Pancreas (tissue), 10 donors: ENCODE measurements at regions not wholly inside any gene's neighbourhood (a gene's known extent, or its start where the extent isn't known, plus 50 kb on each side); places are given as distances from the start of the nearest gene placed in this dataset.

Experiments used
- ATAC-seq, 4 donors: fragments of 200-7000 bp; cut with Tn5 transposase; one replicate each; pipeline versions ENCODE4 v1.8.0 to v1.9.1; 2020; ENCODE audit warnings: mild to moderate bottlenecking in 4 of 4, moderate library complexity in 4 of 4
- DNase-seq, 6 donors: peaks; one replicate each; pipeline ENCODE4 v3.0.0-alpha.2; 2020
- FAIRE-seq: peaks from 2 replicates; lab custom pipeline; 2012; peaks lifted over from hg19 to GRCh38; lab: Jason Lieb, UNC
- H3K27ac ChIP-seq, 4 donors: fragments of 200-600 bp; sonication (generic); 1 replicate in 3 of 4; 2 replicates in 1 of 4; pipeline versions ENCODE4 v1.5.0 to v1.8.0; 2020
- H3K27me3 ChIP-seq, 4 donors: fragments of 200-600 bp; one replicate each; pipeline ENCODE4 v1.8.0; 2021
- H3K36me3 ChIP-seq, 3 donors: fragments of 200-600 bp; sonication (generic) in 1 of 3; one replicate each; pipeline versions ENCODE4 v1.5.0 to v1.8.0; 2020 to 2021
- H3K4me1 ChIP-seq, 3 donors: fragments of 200-600 bp; one replicate each; pipeline ENCODE4 v1.8.0; 2021
- H3K4me3 ChIP-seq, 4 donors: fragments of 200-600 bp; sonication (generic) in 2 of 4; one replicate each; pipeline versions ENCODE4 v1.5.0 to v1.8.0; 2020 to 2021
- H3K9me3 ChIP-seq, 4 donors: fragments of 200-600 bp; one replicate each; pipeline ENCODE4 v1.8.0; 2021
- WGBS, 2 donors: extraction: QIAGEN DNeasy Blood & Tissue Kit; methylation state at CpG; one replicate each; pipeline ENCODE4 v1.1.7; 2013; 5-methylcytosine and 5-hydroxymethylcytosine counted together
- intact Hi-C, 3 donors: fragments of 100-400 bp; cut with DNase I; formaldehyde crosslinking; loops; one replicate each; pipeline versions ENCODE4 v1.11.1 to v1.14.2; 2022
- TF ChIP-seq, protein P1 (sequence below), 4 donors: fragments of 200-600 bp; sonication (generic) in 3 of 4; IDR thresholded peaks; one replicate each; pipeline versions ENCODE4 v1.5.0 to v1.8.0; 2021; ENCODE audit warnings: antibody characterized with exemption in 4 of 4
- donor health status: healthy with polysubstance abuse.
- donor health status: DM: no; HTN: no; CAD: no; lungs with moderate emphysema.
- donor health status: DM: no; HTN: no; CAD: no.
- donor health status: control.
- donor health status: control.
- donor health status: Bipolar disorder and iron deficiency.
- donor health status: DM: yes; HTN: yes; CAD: no.
- donor health status: DM: no; HTN: no; CAD: no.
- donor health status: DM: no; HTN: no; CAD: no.
- donor health status: DM: yes; HTN: yes; CAD: no.

DNA sequence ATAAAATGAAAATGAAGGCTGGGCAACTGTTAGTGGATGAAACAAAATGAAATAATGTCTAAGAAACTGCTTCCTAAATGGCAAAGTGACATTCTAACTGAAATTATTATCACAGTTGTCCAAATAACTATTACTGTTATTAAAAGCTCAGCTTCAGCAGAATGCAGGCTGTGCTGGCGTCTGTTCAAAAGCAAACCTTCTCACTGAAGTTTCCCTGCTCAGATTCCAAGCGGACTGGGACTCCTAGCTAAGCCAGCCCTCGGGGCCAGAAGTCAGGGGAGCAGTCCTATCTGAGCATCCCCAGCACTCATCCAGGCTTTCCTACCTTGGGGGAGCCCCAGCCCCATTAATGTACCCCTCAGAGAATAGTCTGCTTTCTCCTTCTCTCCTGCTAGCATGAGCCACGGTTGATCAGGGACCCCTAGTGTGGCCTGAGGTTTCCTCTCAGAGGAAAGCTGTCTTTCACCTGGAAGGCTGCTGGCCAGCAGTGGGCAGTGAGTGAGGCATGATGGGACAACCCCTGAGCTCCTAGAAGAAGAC lies 1167.3 kb downstream of the TBC1D22A start:
- TF ChIP-seq, protein P1, sequence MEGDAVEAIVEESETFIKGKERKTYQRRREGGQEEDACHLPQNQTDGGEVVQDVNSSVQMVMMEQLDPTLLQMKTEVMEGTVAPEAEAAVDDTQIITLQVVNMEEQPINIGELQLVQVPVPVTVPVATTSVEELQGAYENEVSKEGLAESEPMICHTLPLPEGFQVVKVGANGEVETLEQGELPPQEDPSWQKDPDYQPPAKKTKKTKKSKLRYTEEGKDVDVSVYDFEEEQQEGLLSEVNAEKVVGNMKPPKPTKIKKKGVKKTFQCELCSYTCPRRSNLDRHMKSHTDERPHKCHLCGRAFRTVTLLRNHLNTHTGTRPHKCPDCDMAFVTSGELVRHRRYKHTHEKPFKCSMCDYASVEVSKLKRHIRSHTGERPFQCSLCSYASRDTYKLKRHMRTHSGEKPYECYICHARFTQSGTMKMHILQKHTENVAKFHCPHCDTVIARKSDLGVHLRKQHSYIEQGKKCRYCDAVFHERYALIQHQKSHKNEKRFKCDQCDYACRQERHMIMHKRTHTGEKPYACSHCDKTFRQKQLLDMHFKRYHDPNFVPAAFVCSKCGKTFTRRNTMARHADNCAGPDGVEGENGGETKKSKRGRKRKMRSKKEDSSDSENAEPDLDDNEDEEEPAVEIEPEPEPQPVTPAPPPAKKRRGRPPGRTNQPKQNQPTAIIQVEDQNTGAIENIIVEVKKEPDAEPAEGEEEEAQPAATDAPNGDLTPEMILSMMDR (IDR thresholded peaks at IDR 0.05), result no peak
- Histone ChIP-seq H3K27me3 (peaks cover 0 to 2% (median 0%) of the 10 kb centered on the region in 4 donors), H3K4me3 (no peak overlapping the region), H3K27ac (no peak overlapping the region), H3K9me3 (no peaks in the 10 kb centered on the region), H3K36me3 (no peaks in the 10 kb centered on the region), H3K4me1 (no peaks in the 10 kb centered on the region)
- DNase-seq, result no peak
- FAIRE-seq, result no peak
- no peak for ATAC-seq
- WGBS, 2 donors, result 39% methylated on average over 4 of the region's 4 CpGs
- intact Hi-C loops, result no loop called here

DNA sequence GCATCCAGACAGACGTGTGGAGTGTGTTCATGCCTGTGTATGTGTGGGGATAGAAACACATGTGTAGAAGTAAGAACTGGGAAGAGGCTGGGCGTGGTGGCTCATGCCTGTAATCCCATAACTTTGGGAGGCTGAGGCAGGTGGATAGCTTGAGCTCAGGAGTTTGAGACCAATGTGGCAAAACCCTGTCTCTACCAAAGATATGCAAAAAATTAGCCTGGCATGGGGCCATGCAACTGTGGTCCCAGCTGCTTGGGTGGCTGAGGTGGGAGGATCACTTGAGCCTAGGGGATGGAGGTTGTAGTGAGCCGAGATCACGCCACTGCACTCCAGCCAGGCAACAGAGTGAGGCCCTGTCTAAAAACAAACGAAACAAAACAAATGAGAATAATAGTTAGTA lies 1166.6 kb downstream of the TBC1D22A start:
- ATAC-seq, result no peak

DNA sequence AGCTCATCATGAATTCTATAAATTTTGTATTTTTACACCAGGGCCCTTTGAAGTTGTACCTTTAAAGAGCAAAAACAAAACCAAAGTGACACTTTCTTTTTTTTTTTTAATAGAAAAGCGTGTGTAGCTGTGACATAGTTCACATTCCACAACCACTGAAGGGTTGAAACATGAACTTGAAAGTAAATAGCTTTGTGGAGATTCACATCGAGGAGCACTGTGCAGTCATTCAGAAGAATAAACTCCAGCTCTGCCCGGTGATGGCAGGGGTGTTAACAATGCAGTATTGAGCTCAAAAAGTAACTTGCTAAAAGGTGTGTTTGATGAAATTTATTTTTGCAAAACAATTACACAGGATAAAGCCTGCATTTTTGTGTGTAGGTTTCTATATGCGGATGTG lies 1166.2 kb downstream of the TBC1D22A start:
- no peak overlapping the region for H3K27ac ChIP-seq
- FAIRE-seq, result no peak
- TF ChIP-seq, protein P1 (IDR thresholded peaks at IDR 0.05), result no peak
- WGBS, 2 donors, result 21 to 28% methylated on average over 4 of the region's 4 CpGs
- H3K4me1 ChIP-seq, result no peaks in the 10 kb centered on the region
- ATAC-seq, result no peak
- intact Hi-C loops, result no loop called here
- H3K27me3 ChIP-seq, result peaks cover 0 to 2% (median 0%) of the 10 kb centered on the region in 4 donors
- H3K4me3 ChIP-seq, result no peak overlapping the region
- no peaks in the 10 kb centered on the region for H3K9me3 ChIP-seq
- H3K36me3 ChIP-seq, result no peaks in the 10 kb centered on the region
- DNase-seq, result no peak

More for the DNA sequence above, 1166.6 kb downstream of the TBC1D22A start:
- TF ChIP-seq, protein P1 (IDR thresholded peaks at IDR 0.05), result no peak
- FAIRE-seq (no peak), DNase-seq (no peak)
- Histone ChIP-seq H3K4me3 (no peak overlapping the region), H3K27ac (no peak overlapping the region), H3K27me3 (peaks cover 0 to 2% (median 0%) of the 10 kb centered on the region in 4 donors), H3K36me3 (no peaks in the 10 kb centered on the region), H3K9me3 (no peaks in the 10 kb centered on the region), H3K4me1 (no peaks in the 10 kb centered on the region)
- 32 to 36% methylated on average over 5 of the region's 5 CpGs for WGBS, 2 donors
- intact Hi-C loops, result no loop called here

DNA sequence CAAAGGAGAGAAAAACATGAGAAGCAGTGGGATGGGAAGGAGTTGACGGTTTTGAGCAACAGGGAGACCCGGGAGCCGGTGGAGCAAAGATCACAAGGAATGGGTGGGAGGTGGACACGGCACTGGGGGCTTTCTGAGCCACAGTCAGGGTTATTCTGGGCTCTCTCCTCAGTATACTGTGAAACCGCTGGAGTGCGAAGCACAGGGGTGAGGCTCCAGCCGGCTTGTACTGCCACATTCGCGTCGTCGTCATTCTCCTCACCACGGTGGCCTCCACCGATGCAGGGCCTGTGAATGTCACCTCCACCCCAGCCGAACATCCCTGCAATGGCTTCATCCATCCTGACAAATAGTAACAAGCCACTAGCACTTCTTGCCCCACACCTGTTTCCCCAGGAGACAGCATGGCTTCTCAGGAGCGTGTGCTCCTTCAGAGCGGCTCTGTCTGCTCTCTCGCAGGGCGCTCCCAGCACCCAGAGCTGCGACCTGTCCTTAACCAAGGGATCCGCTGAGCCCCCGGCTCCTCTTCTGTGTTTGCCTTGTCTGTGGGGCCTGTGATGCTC lies 1165.3 kb downstream of the TBC1D22A start:
- no peak overlapping the region for H3K27ac ChIP-seq
- FAIRE-seq (no peak), ATAC-seq (no peak), DNase-seq (no peak)
- WGBS, 2 donors, result 74 to 82% methylated on average over 21 of the region's 21 CpGs
- H3K9me3 ChIP-seq, result no peaks in the 10 kb centered on the region
- H3K4me3 ChIP-seq, result no peak overlapping the region
- peaks cover 0 to 2% (median 0%) of the 10 kb centered on the region in 4 donors for H3K27me3 ChIP-seq
- no peaks in the 10 kb centered on the region for H3K36me3 ChIP-seq
- no peaks in the 10 kb centered on the region for H3K4me1 ChIP-seq
- TF ChIP-seq, protein P1 (IDR thresholded peaks at IDR 0.05), result no peak
- intact Hi-C loops, result no loop called here

DNA sequence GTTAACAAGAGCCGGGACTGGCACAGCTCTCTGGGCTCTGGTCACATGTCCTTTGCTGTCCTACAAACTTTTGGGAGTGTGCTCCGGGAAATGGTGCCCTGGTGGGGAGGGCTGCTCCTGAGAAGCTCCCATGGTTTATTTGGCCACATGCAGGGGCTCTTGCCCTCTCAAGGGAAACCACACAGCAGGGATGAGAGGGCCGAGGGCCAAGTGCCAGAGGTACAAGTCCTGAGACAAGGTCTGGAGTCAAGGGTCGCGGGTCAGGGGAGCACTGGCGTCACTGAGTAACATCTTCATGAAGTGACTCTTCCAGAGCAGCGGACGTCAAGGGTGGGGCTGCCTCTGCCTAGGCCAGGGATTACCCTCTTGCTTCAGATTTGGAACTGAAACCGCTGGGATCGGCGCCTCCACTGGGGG lies 1160.6 kb downstream of the TBC1D22A start:
- no peak for FAIRE-seq
- intact Hi-C loops, result no loop called here

More for the DNA sequence above, 1160.6 kb downstream of the TBC1D22A start:
- peaks cover 0 to 2% (median 0%) of the 10 kb centered on the region in 4 donors for H3K27me3 ChIP-seq
- no peak overlapping the region for H3K4me3 ChIP-seq
- H3K27ac ChIP-seq, result no peak overlapping the region
- no peaks in the 10 kb centered on the region for H3K9me3 ChIP-seq
- H3K4me1 ChIP-seq, result no peaks in the 10 kb centered on the region
- DNase-seq (no peak), ATAC-seq (no peak)
- WGBS, 2 donors, result 68 to 82% methylated on average over 11 of the region's 11 CpGs
- TF ChIP-seq, protein P1 (IDR thresholded peaks at IDR 0.05), result no peak
- no peaks in the 10 kb centered on the region for H3K36me3 ChIP-seq
